HFF-Myc (cell line): ENCODE measurements at regions not wholly inside any gene's neighbourhood (a gene's known extent, or its start where the extent isn't known, plus 50 kb on each side); places are given as distances from the start of the nearest gene placed in this dataset.

Source experiments
- DNase-seq: peaks from one replicate; pipeline ENCODE4 v3.0.0-alpha.2; 2011; ENCODE audit warnings: low read depth; ENCODE audit errors: extremely low read depth
- H3K4me3 ChIP-seq: replicated peaks from 2 replicates; pipeline ENCODE4 v1.5.1; 2011; ENCODE audit warnings: low read depth, mild to moderate bottlenecking, control low read depth, low read length
- CTCF ChIP-seq: IDR thresholded peaks from 2 replicates; pipeline ENCODE4 v1.5.1; 2012; ENCODE audit warnings: mild to moderate bottlenecking, low read depth, low read length, control low read depth; ENCODE audit errors: missing control alignments

GRCh38 chr5:92559331-92559730 is 1021.7 kb downstream of the NR2F1-AS1 start:
- DNase-seq, result no peak
- TF ChIP-seq CTCF, result no peak
- H3K4me3 ChIP-seq, result no peak overlapping the region

GRCh38 chr5:92556747-92557146 is 1024.3 kb downstream of the NR2F1-AS1 start:
- no peak overlapping the region for H3K4me3 ChIP-seq
- DNase-seq, result no peak
- TF ChIP-seq CTCF, result no peak

- DNase-seq, result no peak
- TF ChIP-seq CTCF, result no peak
These were observed 1026.5 kb downstream of the NR2F1-AS1 start for GRCh38 chr5:92554447-92555085.

GRCh38 chr5:92553326-92553725 is 1027.7 kb downstream of the NR2F1-AS1 start:
- no peak for TF ChIP-seq CTCF
- DNase-seq, result no peak
- no peak overlapping the region for H3K4me3 ChIP-seq

More at GRCh38 chr5:92554447-92555085, 1026.5 kb downstream of the NR2F1-AS1 start:
- H3K4me3 ChIP-seq, result no peak overlapping the region

- H3K4me3 ChIP-seq, result no peak overlapping the region
- TF ChIP-seq CTCF, result no peak
- peak; percentile 90 for DNase-seq
These were observed 1028.5 kb downstream of the NR2F1-AS1 start for GRCh38 chr5:92552206-92553160.

- peak; percentile 37 for DNase-seq
- no peak for TF ChIP-seq CTCF
- H3K4me3 ChIP-seq, result no peak overlapping the region
These were observed 1032.7 kb downstream of the NR2F1-AS1 start for GRCh38 chr5:92548346-92548745.
